ENCODE measurements at regions not wholly inside any gene's neighbourhood (a gene's known extent, or its start where the extent isn't known, plus 50 kb on each side); places are given as distances from the start of the nearest gene placed in this dataset.

- CTCF ChIA-PET: interaction anchor here (0.7 kb wide), 1 partner anchor 13 kb away, joined by 3 read pairs; no protein-coding TSS in a partner anchor
- TF ChIP-seq EP300 (IDR thresholded peaks at IDR 0.05; ENCODE audit: borderline replicate concordance in 1 of 2, low read depth in 1 of 2, low read length in 1 of 2): no peak
- no peak for TF ChIP-seq MAX (IDR thresholded peaks at IDR 0.05; ENCODE audit: low read depth)
- no peak for TF ChIP-seq GATA2 (CRISPR knock-in tag; IDR thresholded peaks at IDR 0.05)
- TF ChIP-seq NRF1 (IDR thresholded peaks at IDR 0.05; ENCODE audit: low read depth, low read length): no peak
- no peak for TF ChIP-seq CTCF (IDR thresholded peaks at IDR 0.05)
- TF ChIP-seq SIN3A (IDR thresholded peaks at IDR 0.05; ENCODE audit: borderline replicate concordance, low read depth, low read length): no peak
These were observed 73.8 kb upstream of the SHISAL1 start for GRCh38 chr22:44386386-44387035.

GRCh38 chr22:44385781-44386180, 73.0 kb upstream of the SHISAL1 start:
- H3K27me3 ChIP-seq (ENCODE audit: insufficient read depth): peaks cover 16% of the 10 kb centered on the region
- POLR2A ChIA-PET: no interaction called here
- DNase-seq: no peak

More at GRCh38 chr22:44386386-44387035, 73.8 kb upstream of the SHISAL1 start:
- 67% methylated on average over 15 of the region's 20 CpGs for WGBS (ENCODE audit: low lambda C conversion rate)
- H2AFZ ChIP-seq (ENCODE audit: low read depth): no peak overlapping the region
- no peaks in the 10 kb centered on the region for H3F3A ChIP-seq (replicated peaks; ENCODE audit: insufficient read depth)
- H3K27me3 ChIP-seq (ENCODE audit: insufficient read depth): peaks cover 16% of the 10 kb centered on the region
- H3K4me1 ChIP-seq (ENCODE audit: control insufficient read depth in 1 of 2, insufficient read depth in 2 of 2, low read depth in 1 of 2, low read length in 1 of 2): peaks cover 0 to 13% of the 10 kb centered on the region in 2 experiments; a peak in 1 of 4 replicates
- no peak overlapping the region for H3K9ac ChIP-seq
- H3K4me2 ChIP-seq: no peak overlapping the region
- no peaks in the 10 kb centered on the region for H3K9me2 ChIP-seq
- H3K27ac ChIP-seq (ENCODE audit: low read depth in 2 of 2, low read length in 1 of 2): no peak overlapping the region
- POLR2A ChIA-PET: no interaction called here
- no peaks in the 10 kb centered on the region for H3K79me2 ChIP-seq (ENCODE audit: insufficient read depth)
- no peaks in the 10 kb centered on the region for H4K20me1 ChIP-seq (ENCODE audit: insufficient read depth)
- H3K36me3 ChIP-seq (replicated peaks in 1 of 2; ENCODE audit: control insufficient read depth in 1 of 2, insufficient read depth in 2 of 2, low read length in 1 of 2): no peaks in the 10 kb centered on the region
- H3K9me3 ChIP-seq: no peaks in the 10 kb centered on the region
- no peak overlapping the region for H3K4me3 ChIP-seq (ENCODE audit: low read depth in 2 of 2, low read length in 1 of 2)
- no peak for DNase-seq

More at GRCh38 chr22:44385781-44386180, 73.0 kb upstream of the SHISAL1 start:
- H3K4me1 ChIP-seq (ENCODE audit: control insufficient read depth in 1 of 2, insufficient read depth in 2 of 2, low read depth in 1 of 2, low read length in 1 of 2): peaks cover 0 to 9% of the 10 kb centered on the region in 2 experiments; a peak in 1 of 4 replicates
- H4K20me1 ChIP-seq (ENCODE audit: insufficient read depth): no peaks in the 10 kb centered on the region
- no peak overlapping the region for H3K27ac ChIP-seq (ENCODE audit: low read depth in 2 of 2, low read length in 1 of 2)
- H3F3A ChIP-seq (replicated peaks; ENCODE audit: insufficient read depth): no peaks in the 10 kb centered on the region
- H2AFZ ChIP-seq (ENCODE audit: low read depth): no peak overlapping the region
- no peak overlapping the region for H3K4me2 ChIP-seq
- 85% methylated on average over 4 of the region's 12 CpGs for WGBS (ENCODE audit: low lambda C conversion rate)
- H3K9me2 ChIP-seq: no peaks in the 10 kb centered on the region
- H3K79me2 ChIP-seq (ENCODE audit: insufficient read depth): no peaks in the 10 kb centered on the region
- no peaks in the 10 kb centered on the region for H3K9me3 ChIP-seq
- H3K4me3 ChIP-seq (ENCODE audit: low read depth in 2 of 2, low read length in 1 of 2): no peak overlapping the region
- no peaks in the 10 kb centered on the region for H3K36me3 ChIP-seq (replicated peaks in 1 of 2; ENCODE audit: control insufficient read depth in 1 of 2, insufficient read depth in 2 of 2, low read length in 1 of 2)
- no peak overlapping the region for H3K9ac ChIP-seq
- no peak for TF ChIP-seq IRF3 (IDR thresholded peaks at IDR 0.05; ENCODE audit: low read depth, low read length)
- no peak for TF ChIP-seq SIN3A (IDR thresholded peaks at IDR 0.05; ENCODE audit: borderline replicate concordance, low read depth, low read length)
- no peak for TF ChIP-seq USF1 (IDR thresholded peaks at IDR 0.05; ENCODE audit: borderline replicate concordance, low read depth)
- no peak for TF ChIP-seq SMC3 (IDR thresholded peaks at IDR 0.05; ENCODE audit: low read depth, low read length)
- no peak for TF ChIP-seq MEF2A (IDR thresholded peaks at IDR 0.05; ENCODE audit: borderline replicate concordance, low read depth)
- no peak for TF ChIP-seq FOXJ3 (CRISPR knock-in tag; IDR thresholded peaks at IDR 0.05)
- CTCF ChIA-PET: interaction anchor here (0.7 kb wide), 1 partner anchor 12 kb away, joined by 3 read pairs; no protein-coding TSS in a partner anchor

All from SK-N-SH (cell line).